Sigmoid colon (tissue), 4 donors: ENCODE measurements at regions not wholly inside any gene's neighbourhood (a gene's known extent, or its start where the extent isn't known, plus 50 kb on each side); places are given as distances from the start of the nearest gene placed in this dataset.

Source experiments
- EP300 ChIP-seq, 4 donors: sonication (generic); formaldehyde crosslinking; IDR thresholded peaks; one replicate each; pipeline ENCODE4 v1.6.1; 2017; ENCODE audit warnings: antibody characterized with exemption in 4 of 4
- POLR2A ChIP-seq, 2 donors: fragments of 450-650 bp; IDR thresholded peaks; one replicate each; pipeline ENCODE4 v1.6.1; 2016; ENCODE audit warnings: antibody characterized with exemption in 2 of 2, mild to moderate bottlenecking in 2 of 2, moderate library complexity in 2 of 2
- TF ChIP-seq, protein P1 (sequence below), 4 experiments: fragments of 450-650 bp in 3 of 4; fragments of 200-600 bp in 1 of 4; IDR thresholded peaks; one replicate each; pipeline ENCODE4 v1.5.1; 2016 to 2019; ENCODE audit warnings: antibody characterized with exemption in 4 of 4, mild to moderate bottlenecking in 3 of 4, moderate library complexity in 2 of 4

DNA sequence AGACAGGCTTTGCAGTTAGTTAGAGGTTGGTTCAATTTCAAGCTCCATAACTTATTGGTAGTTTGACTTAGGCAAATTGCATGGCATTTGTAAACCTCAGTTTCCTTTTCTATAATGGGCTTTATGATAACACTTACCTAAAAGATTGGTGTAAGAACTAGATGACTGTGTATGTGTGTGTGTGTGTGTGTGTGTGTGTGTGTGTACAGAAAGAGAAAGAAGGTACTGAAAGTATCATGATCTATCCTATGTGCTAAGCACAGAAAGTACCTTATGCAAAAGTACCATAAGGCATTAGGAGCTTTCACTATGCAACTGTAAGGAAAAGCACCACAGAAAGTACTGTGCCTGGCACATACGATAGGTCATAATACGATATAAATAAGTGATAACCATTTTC is 304.3 kb upstream of the KITLG start:
- TF ChIP-seq, protein P1, sequence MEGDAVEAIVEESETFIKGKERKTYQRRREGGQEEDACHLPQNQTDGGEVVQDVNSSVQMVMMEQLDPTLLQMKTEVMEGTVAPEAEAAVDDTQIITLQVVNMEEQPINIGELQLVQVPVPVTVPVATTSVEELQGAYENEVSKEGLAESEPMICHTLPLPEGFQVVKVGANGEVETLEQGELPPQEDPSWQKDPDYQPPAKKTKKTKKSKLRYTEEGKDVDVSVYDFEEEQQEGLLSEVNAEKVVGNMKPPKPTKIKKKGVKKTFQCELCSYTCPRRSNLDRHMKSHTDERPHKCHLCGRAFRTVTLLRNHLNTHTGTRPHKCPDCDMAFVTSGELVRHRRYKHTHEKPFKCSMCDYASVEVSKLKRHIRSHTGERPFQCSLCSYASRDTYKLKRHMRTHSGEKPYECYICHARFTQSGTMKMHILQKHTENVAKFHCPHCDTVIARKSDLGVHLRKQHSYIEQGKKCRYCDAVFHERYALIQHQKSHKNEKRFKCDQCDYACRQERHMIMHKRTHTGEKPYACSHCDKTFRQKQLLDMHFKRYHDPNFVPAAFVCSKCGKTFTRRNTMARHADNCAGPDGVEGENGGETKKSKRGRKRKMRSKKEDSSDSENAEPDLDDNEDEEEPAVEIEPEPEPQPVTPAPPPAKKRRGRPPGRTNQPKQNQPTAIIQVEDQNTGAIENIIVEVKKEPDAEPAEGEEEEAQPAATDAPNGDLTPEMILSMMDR (IDR thresholded peaks at IDR 0.05) = no peak
- TF ChIP-seq POLR2A (IDR thresholded peaks at IDR 0.05) (no peak), EP300 (IDR thresholded peaks at IDR 0.05) (no peak)
